Nephron progenitor cell (in vitro differentiated cells): ENCODE measurements at regions not wholly inside any gene's neighbourhood (a gene's known extent, or its start where the extent isn't known, plus 50 kb on each side); places are given as distances from the start of the nearest gene placed in this dataset.

Experiments used
- DNase-seq: peaks from one replicate; pipeline ENCODE4 v3.0.0; 2021
- H3K27ac Mint-ChIP-seq: 2 replicates; pipeline ENCODE4 v1.8.0; 2021; ENCODE audit warnings: mild to moderate bottlenecking, moderate library complexity, mixed read lengths
- H3K27me3 Mint-ChIP-seq: 2 replicates; pipeline ENCODE4 v1.8.0; 2021; ENCODE audit warnings: mild to moderate bottlenecking, low read depth, mixed read lengths; ENCODE audit not compliant: poor library complexity
- H3K36me3 Mint-ChIP-seq: 2 replicates; pipeline ENCODE4 v1.8.0; 2021; ENCODE audit warnings: low read depth, mixed read lengths
- H3K4me1 Mint-ChIP-seq: 2 replicates; pipeline ENCODE4 v1.8.0; 2021; ENCODE audit warnings: mixed read lengths
- H3K4me3 Mint-ChIP-seq: 2 replicates; pipeline ENCODE4 v1.8.0; 2021; ENCODE audit warnings: mild to moderate bottlenecking, moderate library complexity, mixed read lengths
- H3K9me3 Mint-ChIP-seq: 2 replicates; pipeline ENCODE4 v1.8.0; 2021; ENCODE audit warnings: mild to moderate bottlenecking, moderate library complexity, mixed read lengths
- TF ChIP-seq, protein P1 (sequence below): fragments of 200-600 bp; sonication (generic); IDR thresholded peaks from 2 replicates; pipeline ENCODE4 v1.5.0; 2021; ENCODE audit warnings: antibody characterized with exemption

DNA sequence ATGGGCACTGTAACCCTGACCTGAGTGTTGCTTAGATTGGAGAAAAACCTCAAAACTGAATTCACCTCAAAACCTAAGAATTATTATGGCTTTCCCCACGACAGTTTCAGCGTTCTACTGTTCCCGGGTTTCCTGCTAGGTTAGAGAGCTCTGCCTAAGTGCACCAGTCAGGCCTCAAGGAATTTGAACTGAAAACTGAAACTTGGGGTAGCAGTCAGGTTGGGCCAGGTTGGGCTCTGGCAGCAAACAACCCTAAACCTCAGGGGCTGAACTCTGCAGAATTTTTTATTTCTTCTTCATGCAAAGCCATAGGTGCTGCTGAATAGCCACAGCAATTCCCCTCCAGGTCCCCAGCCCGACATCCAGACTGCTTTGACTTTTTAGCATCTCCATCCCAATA is 437.0 kb upstream of the PROX1 start:
- no peak overlapping the region for H3K4me3 Mint-ChIP-seq
- H3K36me3 Mint-ChIP-seq, result no peaks in the 10 kb centered on the region
- TF ChIP-seq, protein P1, sequence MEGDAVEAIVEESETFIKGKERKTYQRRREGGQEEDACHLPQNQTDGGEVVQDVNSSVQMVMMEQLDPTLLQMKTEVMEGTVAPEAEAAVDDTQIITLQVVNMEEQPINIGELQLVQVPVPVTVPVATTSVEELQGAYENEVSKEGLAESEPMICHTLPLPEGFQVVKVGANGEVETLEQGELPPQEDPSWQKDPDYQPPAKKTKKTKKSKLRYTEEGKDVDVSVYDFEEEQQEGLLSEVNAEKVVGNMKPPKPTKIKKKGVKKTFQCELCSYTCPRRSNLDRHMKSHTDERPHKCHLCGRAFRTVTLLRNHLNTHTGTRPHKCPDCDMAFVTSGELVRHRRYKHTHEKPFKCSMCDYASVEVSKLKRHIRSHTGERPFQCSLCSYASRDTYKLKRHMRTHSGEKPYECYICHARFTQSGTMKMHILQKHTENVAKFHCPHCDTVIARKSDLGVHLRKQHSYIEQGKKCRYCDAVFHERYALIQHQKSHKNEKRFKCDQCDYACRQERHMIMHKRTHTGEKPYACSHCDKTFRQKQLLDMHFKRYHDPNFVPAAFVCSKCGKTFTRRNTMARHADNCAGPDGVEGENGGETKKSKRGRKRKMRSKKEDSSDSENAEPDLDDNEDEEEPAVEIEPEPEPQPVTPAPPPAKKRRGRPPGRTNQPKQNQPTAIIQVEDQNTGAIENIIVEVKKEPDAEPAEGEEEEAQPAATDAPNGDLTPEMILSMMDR, result no peak
- peaks cover 7% of the 10 kb centered on the region for H3K9me3 Mint-ChIP-seq
- H3K27me3 Mint-ChIP-seq, result peaks cover 9% of the 10 kb centered on the region
- no peaks in the 10 kb centered on the region for H3K4me1 Mint-ChIP-seq
- H3K27ac Mint-ChIP-seq, result no peak overlapping the region
- no peak for DNase-seq

DNA sequence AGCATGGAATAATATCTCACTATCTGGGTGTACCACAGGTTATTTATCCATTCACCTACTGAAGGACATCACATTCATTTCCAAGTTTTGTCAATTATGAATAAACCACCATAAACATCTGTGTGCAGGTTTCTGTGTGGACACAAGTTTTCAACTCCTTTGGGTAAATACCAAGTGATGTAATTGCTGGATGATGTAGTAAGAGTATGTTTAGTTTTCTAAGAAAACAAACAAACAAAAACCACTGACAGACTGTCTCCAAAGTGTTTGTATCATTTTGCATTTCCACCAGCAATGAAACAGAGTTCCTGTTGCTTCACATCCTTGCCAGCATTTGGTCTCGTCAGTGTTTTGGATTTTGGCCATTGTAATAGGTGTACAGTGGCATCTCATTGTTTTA is 435.7 kb upstream of the PROX1 start:
- no peaks in the 10 kb centered on the region for H3K4me1 Mint-ChIP-seq
- peaks cover 9% of the 10 kb centered on the region for H3K27me3 Mint-ChIP-seq
- H3K9me3 Mint-ChIP-seq, result peaks cover 7% of the 10 kb centered on the region
- no peak overlapping the region for H3K4me3 Mint-ChIP-seq
- no peak overlapping the region for H3K27ac Mint-ChIP-seq
- no peaks in the 10 kb centered on the region for H3K36me3 Mint-ChIP-seq
- DNase-seq, result no peak
- TF ChIP-seq, protein P1, result no peak

DNA sequence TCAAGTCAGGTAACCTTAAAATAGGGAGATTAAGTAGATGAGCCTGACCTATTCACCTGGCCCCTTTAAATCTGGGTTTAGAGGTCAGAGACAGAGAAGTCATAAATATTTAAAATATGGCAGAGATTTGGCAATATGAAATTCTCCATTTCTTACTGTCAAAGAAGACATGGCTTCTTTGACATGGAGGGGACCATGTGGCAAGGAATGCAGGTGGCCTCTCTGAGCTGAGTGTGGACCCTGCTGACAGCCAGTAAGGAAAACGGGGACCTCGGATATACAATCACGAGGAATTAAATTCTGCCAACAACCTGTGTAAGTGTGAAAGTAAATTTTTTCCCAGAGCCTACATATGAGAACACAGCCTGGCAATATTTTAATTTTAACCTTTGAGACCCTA is 427.5 kb upstream of the PROX1 start:
- H3K4me3 Mint-ChIP-seq, result no peak overlapping the region
- TF ChIP-seq, protein P1, result no peak
- no peak overlapping the region for H3K27ac Mint-ChIP-seq
- no peaks in the 10 kb centered on the region for H3K4me1 Mint-ChIP-seq
- no peaks in the 10 kb centered on the region for H3K27me3 Mint-ChIP-seq
- peaks cover 22% of the 10 kb centered on the region for H3K36me3 Mint-ChIP-seq
- H3K9me3 Mint-ChIP-seq, result peaks cover 47% of the 10 kb centered on the region
- DNase-seq, result no peak

DNA sequence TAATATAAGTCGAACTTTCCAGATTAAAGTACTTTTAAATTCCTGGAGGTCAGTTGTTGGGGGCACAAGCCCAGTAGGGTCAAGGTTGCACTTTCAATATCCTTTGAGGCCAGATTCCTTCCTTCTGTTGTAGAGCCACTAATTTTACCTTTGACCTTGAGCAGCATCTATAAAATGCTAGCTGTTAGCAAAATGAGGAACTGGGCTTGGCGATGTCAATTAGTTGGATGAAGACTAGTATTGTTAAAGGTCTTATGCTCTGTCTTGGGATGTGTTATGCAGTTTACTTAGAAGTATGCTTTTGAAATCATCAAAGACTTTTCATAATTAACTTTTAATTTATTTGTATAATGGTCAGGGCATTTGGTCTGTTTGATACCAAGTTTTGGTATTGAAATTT is 425.9 kb upstream of the PROX1 start:
- Mint-ChIP-seq H3K36me3 (peaks cover 30% of the 10 kb centered on the region), H3K4me1 (no peaks in the 10 kb centered on the region), H3K27me3 (no peaks in the 10 kb centered on the region), H3K4me3 (no peak overlapping the region), H3K27ac (no peak overlapping the region), H3K9me3 (peaks cover 63% of the 10 kb centered on the region)
- no peak for DNase-seq
- TF ChIP-seq, protein P1, result no peak

DNA sequence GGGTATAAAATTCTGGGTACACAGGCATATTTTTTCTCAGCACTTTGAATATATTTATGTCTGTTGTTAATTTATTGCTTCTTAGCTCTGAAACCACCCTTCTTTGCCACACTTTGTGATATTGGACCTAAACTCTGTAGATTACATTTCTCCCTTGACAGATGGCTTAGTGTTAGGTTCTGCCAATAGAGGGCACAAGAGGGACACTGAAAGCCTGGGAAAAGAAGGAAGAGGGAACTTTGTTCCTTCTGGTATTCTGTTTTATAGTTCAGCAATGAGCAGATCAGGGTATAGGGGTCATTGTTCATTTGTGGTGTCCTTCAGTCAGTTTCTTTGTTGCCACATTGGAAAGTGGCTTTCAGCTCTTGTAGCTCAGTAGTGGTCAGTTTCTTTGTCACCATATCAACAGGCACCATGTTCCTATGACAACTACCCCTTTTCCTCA is 423.5 kb upstream of the PROX1 start:
- no peak overlapping the region for H3K4me3 Mint-ChIP-seq
- H3K9me3 Mint-ChIP-seq, result peaks cover 73% of the 10 kb centered on the region
- H3K27me3 Mint-ChIP-seq, result no peaks in the 10 kb centered on the region
- no peak for DNase-seq
- H3K27ac Mint-ChIP-seq, result no peak overlapping the region
- H3K4me1 Mint-ChIP-seq, result no peaks in the 10 kb centered on the region
- TF ChIP-seq, protein P1, result peak; percentile 10
- H3K36me3 Mint-ChIP-seq, result peaks cover 36% of the 10 kb centered on the region

DNA sequence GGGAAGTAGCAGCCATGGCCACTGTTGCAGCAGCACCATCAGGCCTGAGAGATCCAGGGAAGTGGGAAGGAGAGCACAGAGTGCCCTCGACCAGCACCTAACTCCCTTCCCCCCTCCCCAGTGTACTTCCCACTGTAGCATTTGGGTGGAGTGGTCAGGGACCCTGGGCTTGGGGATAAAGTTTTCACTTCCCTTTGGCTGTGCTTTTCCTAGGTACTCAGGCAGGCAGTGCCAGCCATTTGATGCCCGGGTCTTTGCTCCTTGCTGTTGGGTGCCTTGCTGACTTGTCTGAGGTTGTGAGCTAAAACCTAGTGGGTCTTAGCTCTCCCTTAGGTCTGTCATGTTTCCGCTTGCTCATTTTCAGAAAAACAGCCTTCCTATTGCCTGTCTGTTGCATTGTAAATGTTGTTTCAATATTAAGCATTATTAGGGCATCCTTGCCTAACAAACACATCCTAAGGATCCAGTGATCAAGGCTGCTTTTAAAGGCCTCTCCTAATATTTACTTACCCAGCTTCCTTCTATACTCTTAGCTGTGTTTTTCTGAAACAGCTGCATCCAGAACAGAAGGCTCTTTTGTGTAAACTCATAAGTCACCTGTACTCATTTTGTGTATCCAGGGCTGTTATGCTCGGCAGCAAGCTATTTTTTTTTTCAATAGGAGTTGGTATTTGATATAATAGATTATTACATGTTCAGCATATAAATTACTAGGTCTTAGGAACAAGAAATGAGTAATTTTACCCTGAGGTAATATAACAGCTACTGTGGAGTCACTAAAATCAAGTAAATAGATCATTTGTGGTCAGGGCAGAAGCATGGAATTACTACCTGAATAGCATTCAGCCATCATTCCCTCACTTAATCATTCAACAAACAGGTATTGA is 418.6 kb upstream of the PROX1 start:
- H3K9me3 Mint-ChIP-seq, result peaks cover 37% of the 10 kb centered on the region
- H3K36me3 Mint-ChIP-seq, result peaks cover 21% of the 10 kb centered on the region
- no peak overlapping the region for H3K4me3 Mint-ChIP-seq
- DNase-seq, result no peak
- TF ChIP-seq, protein P1, result no peak
- peaks cover 13% of the 10 kb centered on the region for H3K4me1 Mint-ChIP-seq
- H3K27ac Mint-ChIP-seq, result no peak overlapping the region
- H3K27me3 Mint-ChIP-seq, result no peaks in the 10 kb centered on the region
